Vagina (tissue), 2 donors: ENCODE measurements at regions not wholly inside any gene's neighbourhood (a gene's known extent, or its start where the extent isn't known, plus 50 kb on each side); places are given as distances from the start of the nearest gene placed in this dataset.

Experiments
- POLR2A ChIP-seq, 2 donors: fragments of 450-650 bp; IDR thresholded peaks; one replicate each; pipeline ENCODE4 v1.6.1; 2017; ENCODE audit warnings: antibody characterized with exemption in 2 of 2, mild to moderate bottlenecking in 2 of 2, moderate library complexity in 2 of 2
- POLR2AphosphoS5 ChIP-seq, 2 donors: sonication (generic); formaldehyde crosslinking; IDR thresholded peaks; one replicate each; pipeline ENCODE4 v1.9.0; 2017; ENCODE audit warnings: antibody characterized with exemption in 2 of 2, mild to moderate bottlenecking in 2 of 2, low read depth in 1 of 2; ENCODE audit not compliant: insufficient read depth in 1 of 2
- TF ChIP-seq, protein P1 (sequence below), 3 experiments: fragments of 450-650 bp in 2 of 3; fragments of 200-600 bp in 1 of 3; sonication (generic) in 1 of 3; IDR thresholded peaks; one replicate each; pipeline ENCODE4 v1.5.1; 2017 to 2019; ENCODE audit warnings: antibody characterized with exemption in 3 of 3, mild to moderate bottlenecking in 2 of 3, moderate library complexity in 2 of 3

GRCh38 chr5:91645347-91645746, 262.2 kb upstream of the ARRDC3 start:
- TF ChIP-seq POLR2AphosphoS5 (IDR thresholded peaks at IDR 0.05; ENCODE audit: insufficient read depth in 1 of 2, low read depth in 1 of 2) = no peak
- TF ChIP-seq, protein P1, sequence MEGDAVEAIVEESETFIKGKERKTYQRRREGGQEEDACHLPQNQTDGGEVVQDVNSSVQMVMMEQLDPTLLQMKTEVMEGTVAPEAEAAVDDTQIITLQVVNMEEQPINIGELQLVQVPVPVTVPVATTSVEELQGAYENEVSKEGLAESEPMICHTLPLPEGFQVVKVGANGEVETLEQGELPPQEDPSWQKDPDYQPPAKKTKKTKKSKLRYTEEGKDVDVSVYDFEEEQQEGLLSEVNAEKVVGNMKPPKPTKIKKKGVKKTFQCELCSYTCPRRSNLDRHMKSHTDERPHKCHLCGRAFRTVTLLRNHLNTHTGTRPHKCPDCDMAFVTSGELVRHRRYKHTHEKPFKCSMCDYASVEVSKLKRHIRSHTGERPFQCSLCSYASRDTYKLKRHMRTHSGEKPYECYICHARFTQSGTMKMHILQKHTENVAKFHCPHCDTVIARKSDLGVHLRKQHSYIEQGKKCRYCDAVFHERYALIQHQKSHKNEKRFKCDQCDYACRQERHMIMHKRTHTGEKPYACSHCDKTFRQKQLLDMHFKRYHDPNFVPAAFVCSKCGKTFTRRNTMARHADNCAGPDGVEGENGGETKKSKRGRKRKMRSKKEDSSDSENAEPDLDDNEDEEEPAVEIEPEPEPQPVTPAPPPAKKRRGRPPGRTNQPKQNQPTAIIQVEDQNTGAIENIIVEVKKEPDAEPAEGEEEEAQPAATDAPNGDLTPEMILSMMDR (IDR thresholded peaks at IDR 0.05) = no peak
- TF ChIP-seq POLR2A (IDR thresholded peaks at IDR 0.05) = no peak
